ENCODE measurements at regions not wholly inside any gene's neighbourhood (a gene's known extent, or its start where the extent isn't known, plus 50 kb on each side); places are given as distances from the start of the nearest gene placed in this dataset.

DNA sequence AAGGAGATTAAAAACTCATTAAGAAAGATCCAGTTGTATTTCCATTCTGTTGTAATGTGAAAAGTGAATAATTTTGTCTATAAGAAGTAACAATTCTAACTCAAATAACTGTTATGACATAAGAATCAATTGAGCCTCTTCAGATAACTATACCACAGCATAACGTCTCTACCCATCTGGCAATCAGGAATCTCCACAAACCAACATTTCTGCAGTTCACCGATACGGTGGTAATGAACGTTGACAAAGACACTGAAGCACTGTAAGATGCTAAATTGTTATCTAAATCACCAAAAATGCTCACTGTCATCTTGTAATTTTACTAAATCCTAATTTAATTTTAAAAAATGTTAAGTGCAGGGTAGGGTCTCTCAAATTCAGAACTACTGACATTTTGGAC is 130.9 kb upstream of the USP15 start:
- intact Hi-C loops (cut with micrococcal nuclease) = no loop called here
- Mint-ChIP-seq H3K4me3 (ENCODE audit: unreplicated experiment) (no peak overlapping the region), H3K4me1 (ENCODE audit: insufficient read depth, unreplicated experiment) (no peaks in the 10 kb centered on the region), H3K27ac (ENCODE audit: low read depth, unreplicated experiment) (no peak overlapping the region), H3K36me3 (ENCODE audit: insufficient read depth, unreplicated experiment) (no peaks in the 10 kb centered on the region), H3K27me3 (ENCODE audit: insufficient read depth, unreplicated experiment) (no peaks in the 10 kb centered on the region), H3K9me3 (ENCODE audit: unreplicated experiment) (no peaks in the 10 kb centered on the region)
- TF ChIP-seq, protein P1, sequence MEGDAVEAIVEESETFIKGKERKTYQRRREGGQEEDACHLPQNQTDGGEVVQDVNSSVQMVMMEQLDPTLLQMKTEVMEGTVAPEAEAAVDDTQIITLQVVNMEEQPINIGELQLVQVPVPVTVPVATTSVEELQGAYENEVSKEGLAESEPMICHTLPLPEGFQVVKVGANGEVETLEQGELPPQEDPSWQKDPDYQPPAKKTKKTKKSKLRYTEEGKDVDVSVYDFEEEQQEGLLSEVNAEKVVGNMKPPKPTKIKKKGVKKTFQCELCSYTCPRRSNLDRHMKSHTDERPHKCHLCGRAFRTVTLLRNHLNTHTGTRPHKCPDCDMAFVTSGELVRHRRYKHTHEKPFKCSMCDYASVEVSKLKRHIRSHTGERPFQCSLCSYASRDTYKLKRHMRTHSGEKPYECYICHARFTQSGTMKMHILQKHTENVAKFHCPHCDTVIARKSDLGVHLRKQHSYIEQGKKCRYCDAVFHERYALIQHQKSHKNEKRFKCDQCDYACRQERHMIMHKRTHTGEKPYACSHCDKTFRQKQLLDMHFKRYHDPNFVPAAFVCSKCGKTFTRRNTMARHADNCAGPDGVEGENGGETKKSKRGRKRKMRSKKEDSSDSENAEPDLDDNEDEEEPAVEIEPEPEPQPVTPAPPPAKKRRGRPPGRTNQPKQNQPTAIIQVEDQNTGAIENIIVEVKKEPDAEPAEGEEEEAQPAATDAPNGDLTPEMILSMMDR (IDR thresholded peaks at IDR 0.05; ENCODE audit: unreplicated experiment) = no peak
- DNase-seq (ENCODE audit: unreplicated experiment) = no peak
- ChIA-PET POLR2A (no interaction called here), CTCF (no interaction called here)
- no TSS peak for BruUV-seq (replicated peaks)

DNA sequence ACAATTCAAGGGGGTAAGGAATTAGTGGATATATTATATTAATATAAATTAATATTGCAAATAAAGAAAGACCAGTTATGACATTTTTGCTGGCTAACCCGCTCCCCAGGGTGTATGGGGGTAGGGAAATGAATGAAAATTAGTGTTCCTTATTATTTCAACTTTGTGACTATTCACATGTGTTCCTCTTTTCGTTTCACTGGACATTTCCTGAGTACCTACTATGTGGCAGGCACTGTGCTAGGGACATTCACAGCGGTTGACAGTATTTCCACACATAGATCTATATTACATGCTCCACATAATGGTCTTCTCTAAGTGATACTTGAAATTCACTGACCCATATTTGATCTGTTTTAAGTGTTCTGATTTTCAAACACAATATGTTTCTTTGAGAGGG is 129.8 kb upstream of the USP15 start:
- TF ChIP-seq, protein P1 (IDR thresholded peaks at IDR 0.05; ENCODE audit: unreplicated experiment) = no peak
- no peaks in the 10 kb centered on the region for H3K9me3 Mint-ChIP-seq (ENCODE audit: unreplicated experiment)
- no peak for DNase-seq (ENCODE audit: unreplicated experiment)
- H3K4me3 Mint-ChIP-seq (ENCODE audit: unreplicated experiment) = no peak overlapping the region
- no peaks in the 10 kb centered on the region for H3K27me3 Mint-ChIP-seq (ENCODE audit: insufficient read depth, unreplicated experiment)
- ChIA-PET POLR2A (no interaction called here), CTCF (no interaction called here)
- no peaks in the 10 kb centered on the region for H3K36me3 Mint-ChIP-seq (ENCODE audit: insufficient read depth, unreplicated experiment)
- no TSS peak for BruUV-seq (replicated peaks)
- no peak overlapping the region for H3K27ac Mint-ChIP-seq (ENCODE audit: low read depth, unreplicated experiment)
- H3K4me1 Mint-ChIP-seq (ENCODE audit: insufficient read depth, unreplicated experiment) = no peaks in the 10 kb centered on the region
- intact Hi-C loops (cut with micrococcal nuclease) = no loop called here

DNA sequence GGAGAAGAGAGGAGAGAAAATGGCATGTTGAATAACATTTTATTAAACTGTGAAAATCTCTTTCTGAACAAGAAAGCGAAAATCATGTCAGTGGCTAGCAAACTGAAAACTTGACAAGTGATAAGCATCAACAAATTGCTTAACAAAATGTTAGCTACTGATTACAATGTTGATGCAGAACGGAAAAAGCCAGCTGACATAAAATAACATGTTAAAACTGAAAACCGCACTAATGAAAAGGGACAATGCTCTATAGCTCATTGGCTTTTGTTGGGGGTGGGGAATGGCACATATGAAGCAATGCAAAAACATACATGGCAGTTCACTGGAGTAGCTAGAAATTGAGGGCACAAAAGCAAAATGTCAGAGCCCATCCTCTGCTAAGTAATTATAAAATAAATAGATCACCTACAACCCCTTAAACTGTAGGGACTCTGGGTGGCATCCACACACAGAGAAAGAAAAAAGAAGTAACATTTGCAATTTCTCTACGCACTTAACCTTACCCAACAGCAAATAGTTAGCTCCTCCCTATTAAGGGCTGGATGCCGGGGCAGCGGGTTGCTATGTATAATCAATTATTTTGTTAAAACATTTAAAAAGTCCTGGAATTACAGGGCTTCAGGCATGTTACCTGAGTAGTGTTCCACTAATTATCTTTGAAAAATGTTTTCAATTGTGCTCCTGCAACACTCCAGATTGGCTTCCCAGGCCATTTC is 129.2 kb upstream of the USP15 start:
- no TSS peak for BruUV-seq (replicated peaks)
- Mint-ChIP-seq H3K27ac (ENCODE audit: low read depth, unreplicated experiment) (no peak overlapping the region), H3K36me3 (ENCODE audit: insufficient read depth, unreplicated experiment) (no peaks in the 10 kb centered on the region), H3K27me3 (ENCODE audit: insufficient read depth, unreplicated experiment) (no peaks in the 10 kb centered on the region), H3K4me1 (ENCODE audit: insufficient read depth, unreplicated experiment) (no peaks in the 10 kb centered on the region), H3K9me3 (ENCODE audit: unreplicated experiment) (no peaks in the 10 kb centered on the region), H3K4me3 (ENCODE audit: unreplicated experiment) (no peak overlapping the region)
- TF ChIP-seq, protein P1 (IDR thresholded peaks at IDR 0.05; ENCODE audit: unreplicated experiment) = no peak
- ChIA-PET POLR2A (interaction anchor here (0.6 kb wide), 1 partner anchor 23 kb away, joined by 3 read pairs; no protein-coding TSS in a partner anchor), CTCF (interaction anchor here (0.7 kb wide), 1 partner anchor 79 kb away, joined by 3 read pairs; no protein-coding TSS in a partner anchor)
- intact Hi-C loops (cut with micrococcal nuclease) = no loop called here
- no peak for DNase-seq (ENCODE audit: unreplicated experiment)

DNA sequence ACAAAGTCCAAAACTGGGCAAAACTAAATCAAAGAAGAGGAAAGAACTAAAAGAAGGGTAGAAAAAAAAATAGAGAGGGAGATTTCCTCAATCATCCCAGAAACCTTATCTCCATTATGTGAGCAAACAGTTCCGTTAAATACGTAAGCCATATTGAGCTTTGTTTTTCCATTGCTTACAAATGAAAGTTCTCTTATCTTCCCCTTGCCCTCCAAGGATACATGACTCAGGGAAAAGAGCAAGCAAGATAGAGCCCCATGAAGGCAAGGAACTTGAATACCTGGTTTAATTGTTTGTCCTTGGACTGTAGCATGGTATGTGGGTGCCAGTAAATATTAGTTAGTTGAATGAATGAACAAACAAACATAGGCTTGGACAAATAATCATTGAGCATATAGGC is 126.8 kb upstream of the USP15 start:
- ChIA-PET POLR2A (no interaction called here), CTCF (interaction anchor here (0.6 to 1.7 kb wide), 3 partner anchors 9 to 1716 kb away, joined by 3 to 7 read pairs (median 3); no protein-coding TSS in a partner anchor)
- BruUV-seq (replicated peaks) = no TSS peak
- H3K4me1 Mint-ChIP-seq (ENCODE audit: insufficient read depth, unreplicated experiment) = no peaks in the 10 kb centered on the region
- H3K4me3 Mint-ChIP-seq (ENCODE audit: unreplicated experiment) = no peak overlapping the region
- DNase-seq (ENCODE audit: unreplicated experiment) = no peak
- intact Hi-C loops (cut with micrococcal nuclease) = no loop called here
- no peaks in the 10 kb centered on the region for H3K27me3 Mint-ChIP-seq (ENCODE audit: insufficient read depth, unreplicated experiment)
- H3K36me3 Mint-ChIP-seq (ENCODE audit: insufficient read depth, unreplicated experiment) = no peaks in the 10 kb centered on the region
- TF ChIP-seq, protein P1 (IDR thresholded peaks at IDR 0.05; ENCODE audit: unreplicated experiment) = no peak
- H3K27ac Mint-ChIP-seq (ENCODE audit: low read depth, unreplicated experiment) = no peak overlapping the region
- H3K9me3 Mint-ChIP-seq (ENCODE audit: unreplicated experiment) = no peaks in the 10 kb centered on the region

Data from MCF 10A (cell line).